ENCODE measurements at regions not wholly inside any gene's neighbourhood (a gene's known extent, or its start where the extent isn't known, plus 50 kb on each side); places are given as distances from the start of the nearest gene placed in this dataset.
A peak's percentile ranks its signal among the peaks of the same experiment; 100 is the strongest.
"Not testable (repeated sequence)": the region's sequence is repeated elsewhere in the genome, so short reads cannot be mapped to it uniquely, and the experiment has no call there.

DNA sequence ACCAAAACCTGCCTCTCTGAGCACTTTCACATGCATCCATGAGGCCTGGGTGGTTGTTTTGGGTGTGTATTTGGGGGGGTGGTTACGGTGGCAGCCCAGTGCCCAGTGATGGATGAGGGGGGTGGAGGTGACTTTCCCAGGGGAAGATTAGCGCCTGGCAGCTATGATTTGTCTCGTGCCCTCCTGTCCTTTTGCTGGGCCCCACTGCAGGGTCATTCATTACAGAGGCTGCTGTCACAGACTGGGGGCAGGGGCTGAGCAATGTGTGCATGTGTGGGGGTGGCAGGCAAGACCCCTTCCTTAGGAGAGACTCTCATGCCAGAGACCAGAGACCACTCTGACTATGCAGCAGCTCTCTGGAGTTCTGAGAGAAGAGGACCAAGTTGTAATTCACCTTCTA, 93.7 kb downstream of the MRM1 start:
- DNase-seq (ENCODE audit: low read depth): no peak

DNA sequence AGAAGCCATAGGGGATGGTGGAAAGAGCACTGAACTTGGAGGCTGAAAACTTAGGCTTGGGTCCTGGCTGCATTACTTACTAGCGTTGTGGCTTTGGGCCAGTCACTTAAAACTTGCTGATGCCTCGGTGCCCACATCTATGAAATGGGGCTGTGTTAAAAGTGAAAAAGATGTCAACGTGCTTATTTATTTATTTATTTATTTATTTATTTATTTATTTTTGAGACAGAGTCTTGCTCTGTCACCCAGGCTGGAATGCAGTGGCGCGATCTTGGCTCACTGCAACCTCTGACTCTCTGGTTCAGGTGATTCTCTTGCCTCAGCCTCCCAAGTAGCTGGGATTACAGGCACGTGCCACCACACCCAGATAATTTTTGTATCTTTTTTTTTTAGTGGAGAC, 94.3 kb downstream of the MRM1 start:
- DNase-seq (ENCODE audit: low read depth): not testable (repeated sequence)

DNA sequence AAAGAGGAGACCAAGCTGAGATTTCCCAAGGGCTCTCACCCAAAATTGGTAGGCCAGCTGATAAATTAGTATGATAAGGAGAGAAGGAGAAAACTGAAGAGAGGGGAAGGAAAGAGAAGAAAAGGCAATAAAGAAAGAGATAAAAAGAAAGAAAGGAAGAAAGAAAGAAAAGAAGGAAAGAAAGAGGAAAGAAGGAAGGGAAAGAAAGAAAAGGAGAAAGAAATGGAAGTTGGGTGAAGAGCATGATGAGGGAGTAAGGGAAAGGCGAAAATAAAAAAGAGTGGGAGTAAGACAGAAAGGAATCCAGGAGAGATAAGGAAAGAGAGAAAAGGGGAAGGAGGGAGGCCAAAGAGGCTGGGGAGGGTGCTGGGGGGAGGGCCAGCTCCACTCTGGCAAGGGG, 95.4 kb downstream of the MRM1 start:
- no peak for DNase-seq (ENCODE audit: low read depth)

GRCh38 chr17:36697903-36698530, 96.6 kb downstream of the MRM1 start:
- DNase-seq (ENCODE audit: low read depth): no peak

DNA sequence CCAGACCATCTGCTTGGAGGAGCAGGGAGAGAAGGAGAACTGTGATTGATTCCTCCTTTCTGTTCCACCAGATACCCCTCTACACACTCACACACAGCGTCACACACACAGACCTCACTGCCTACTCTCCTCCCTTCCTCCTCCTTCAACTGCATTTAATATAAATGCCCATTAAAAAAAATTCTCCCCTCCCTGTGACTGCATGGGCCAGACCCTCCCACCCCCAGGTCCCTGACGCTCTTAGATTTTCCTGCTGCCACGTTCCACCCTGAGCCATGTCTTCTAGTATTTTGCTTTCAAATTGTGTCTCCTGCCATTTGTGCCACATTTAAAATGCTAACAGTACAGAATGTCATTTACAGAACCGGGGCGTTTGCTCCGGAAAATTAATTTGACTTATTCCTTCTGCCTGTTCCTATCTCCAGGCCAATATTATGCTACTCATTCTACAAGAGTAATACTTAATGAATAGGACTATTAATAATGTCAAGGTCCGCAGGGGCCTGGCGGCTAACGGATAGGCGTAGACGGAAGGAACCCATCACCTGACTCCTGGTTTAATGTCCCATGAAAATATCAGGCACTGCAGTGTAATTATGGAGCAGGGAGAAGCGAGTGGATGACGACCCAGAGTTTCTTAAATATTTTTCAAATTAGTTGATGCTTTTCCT, 100.2 kb downstream of the MRM1 start:
- no peak for DNase-seq (ENCODE audit: low read depth)

- no peak for DNase-seq (ENCODE audit: low read depth)
Measured at GRCh38 chr17:36702636-36703035, 101.3 kb downstream of the MRM1 start.

GRCh38 chr17:36703860-36704266, 102.5 kb downstream of the MRM1 start:
- DNase-seq (ENCODE audit: low read depth): peak; percentile 11

DNA sequence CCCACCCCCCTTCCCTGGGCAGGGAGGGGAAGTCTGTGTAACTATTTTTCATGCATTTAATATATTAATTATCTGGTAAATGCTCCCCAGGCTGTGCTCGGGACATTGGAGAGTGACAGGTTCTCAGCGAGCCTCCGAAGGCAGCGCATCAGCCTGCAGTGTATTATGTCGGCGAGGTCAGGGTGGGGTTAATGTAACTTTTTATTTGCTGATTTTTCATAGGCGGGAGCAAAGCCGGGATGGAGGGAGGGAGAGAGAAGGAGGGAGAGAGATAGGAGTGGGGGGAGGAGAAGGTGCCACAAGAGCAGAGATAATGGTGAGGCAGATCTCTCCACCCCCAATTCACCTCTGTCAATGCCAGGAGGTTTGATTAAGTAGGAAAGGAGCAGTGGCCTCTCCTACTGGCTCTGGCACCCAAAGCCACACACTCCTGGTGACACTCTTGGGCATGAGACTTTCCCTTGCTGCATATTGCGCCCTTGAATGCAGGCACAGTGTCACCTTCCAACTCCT, 104.0 kb downstream of the MRM1 start:
- no peak for DNase-seq (ENCODE audit: low read depth)

DNA sequence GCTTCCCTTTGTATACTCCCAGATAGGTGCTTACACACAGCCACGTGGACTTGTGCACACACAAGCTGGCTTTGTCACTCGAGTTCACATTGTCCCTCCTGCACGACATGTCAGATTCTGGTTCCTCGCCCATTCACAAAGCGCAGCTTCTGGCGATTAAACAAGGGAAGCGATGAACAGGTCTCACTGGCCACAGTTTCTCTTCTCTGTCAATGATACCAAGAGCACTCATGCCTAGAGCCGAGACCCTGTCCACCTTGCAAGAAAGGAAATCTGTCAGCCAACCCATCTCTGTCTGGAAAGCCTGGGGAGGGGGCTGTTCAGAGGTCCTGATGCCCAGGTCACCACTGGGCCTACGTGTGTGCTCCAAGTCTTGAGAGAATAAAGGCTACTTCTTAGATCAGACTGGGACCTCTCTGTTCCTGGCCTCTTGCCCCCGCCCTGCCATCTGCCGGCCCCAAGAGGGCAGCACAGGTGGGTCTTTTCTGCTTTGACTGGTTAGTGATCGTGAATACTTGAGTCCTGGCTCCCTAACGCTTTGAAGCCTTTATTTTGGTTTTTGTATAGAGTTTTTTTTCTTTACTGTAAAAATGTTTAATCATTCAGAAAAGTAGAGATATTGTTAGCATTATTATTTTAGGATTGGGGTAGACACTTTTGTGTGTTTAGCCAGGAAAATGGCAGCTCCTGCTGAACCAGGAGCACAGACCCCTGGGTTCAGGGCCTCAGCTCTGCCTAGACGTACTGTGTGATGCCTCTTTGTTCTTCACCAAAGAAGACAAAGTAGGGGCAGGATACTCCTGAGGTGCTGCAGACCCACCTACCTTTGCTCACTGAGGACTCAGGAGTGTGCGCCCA, 104.7 kb downstream of the MRM1 start:
- peak; percentile 36 for DNase-seq (ENCODE audit: low read depth)

- DNase-seq (ENCODE audit: low read depth): peak; percentile 68
Measured at GRCh38 chr17:36707904-36708303, 106.5 kb downstream of the MRM1 start.

- no peak for DNase-seq (ENCODE audit: low read depth)
Measured at GRCh38 chr17:36714789-36715188, 113.4 kb downstream of the MRM1 start.

GRCh38 chr17:36715951-36716350, 114.6 kb downstream of the MRM1 start:
- no peak for DNase-seq (ENCODE audit: low read depth)

DNA sequence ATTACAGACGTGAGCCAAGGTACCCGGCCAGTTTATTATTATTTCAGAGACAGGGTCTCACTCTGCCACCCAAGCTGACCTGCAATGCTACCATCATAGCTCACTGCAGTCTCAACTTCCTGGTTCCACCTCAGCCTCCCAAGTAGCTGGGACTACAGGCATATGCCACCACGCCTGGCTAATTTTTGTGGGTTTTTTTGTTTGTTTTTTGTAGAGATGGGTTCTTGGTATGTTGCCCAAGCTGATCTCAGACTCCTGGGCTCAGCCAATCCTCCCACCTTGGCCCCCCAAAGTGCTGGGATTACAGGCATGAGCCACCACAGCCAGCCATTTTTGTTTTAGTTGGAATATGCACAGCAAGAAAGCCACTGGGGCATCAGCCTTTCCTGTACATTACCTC, 115.7 kb downstream of the MRM1 start:
- DNase-seq (ENCODE audit: low read depth): peak; percentile 16

DNA sequence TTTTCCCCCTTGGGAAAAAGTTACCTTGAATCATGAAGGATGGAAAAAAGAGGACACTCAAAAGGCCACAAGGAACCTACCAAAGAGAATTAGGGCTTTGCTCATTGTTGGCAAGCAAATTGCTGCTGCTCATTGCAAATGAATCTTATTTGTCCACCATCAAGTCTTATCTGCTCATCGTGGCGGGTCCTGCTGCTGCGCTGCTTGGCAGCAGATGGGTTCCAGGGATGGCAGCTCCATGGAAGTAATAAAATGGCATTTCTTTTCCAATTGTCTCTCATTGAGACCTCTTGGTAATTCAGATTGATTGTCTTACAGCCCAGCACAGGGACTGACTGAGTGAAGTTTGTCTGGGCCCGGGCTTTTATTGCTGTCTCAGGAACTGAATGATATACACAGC, 118.7 kb downstream of the MRM1 start:
- no peak for DNase-seq (ENCODE audit: low read depth)

DNA sequence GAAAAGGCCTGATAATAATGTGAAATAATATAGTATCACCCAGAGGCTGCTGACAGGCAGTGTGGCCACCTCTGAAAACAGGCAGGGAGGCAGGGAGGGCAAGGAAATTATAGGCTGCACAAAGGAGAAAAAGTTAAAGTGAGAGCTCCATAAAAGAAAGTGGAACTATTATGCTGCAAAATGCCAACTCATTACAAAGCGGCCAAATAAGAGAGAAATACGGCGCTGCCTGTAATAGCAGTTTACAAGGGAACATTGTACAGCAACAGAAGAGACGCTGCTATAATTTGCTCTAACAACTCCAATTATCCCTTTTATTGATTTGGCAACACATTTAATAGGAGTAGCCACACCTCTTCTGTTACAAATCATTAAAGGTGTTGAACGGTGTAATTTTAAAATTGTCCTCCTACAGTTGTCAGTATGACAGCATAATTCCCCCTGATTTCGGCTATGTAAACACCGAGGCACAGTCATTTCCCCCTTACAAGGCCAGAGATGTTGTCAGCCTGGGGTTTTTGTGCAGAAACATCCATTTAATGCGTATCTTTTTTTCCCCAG, 120.3 kb downstream of the MRM1 start:
- no peak for DNase-seq (ENCODE audit: low read depth)

DNA sequence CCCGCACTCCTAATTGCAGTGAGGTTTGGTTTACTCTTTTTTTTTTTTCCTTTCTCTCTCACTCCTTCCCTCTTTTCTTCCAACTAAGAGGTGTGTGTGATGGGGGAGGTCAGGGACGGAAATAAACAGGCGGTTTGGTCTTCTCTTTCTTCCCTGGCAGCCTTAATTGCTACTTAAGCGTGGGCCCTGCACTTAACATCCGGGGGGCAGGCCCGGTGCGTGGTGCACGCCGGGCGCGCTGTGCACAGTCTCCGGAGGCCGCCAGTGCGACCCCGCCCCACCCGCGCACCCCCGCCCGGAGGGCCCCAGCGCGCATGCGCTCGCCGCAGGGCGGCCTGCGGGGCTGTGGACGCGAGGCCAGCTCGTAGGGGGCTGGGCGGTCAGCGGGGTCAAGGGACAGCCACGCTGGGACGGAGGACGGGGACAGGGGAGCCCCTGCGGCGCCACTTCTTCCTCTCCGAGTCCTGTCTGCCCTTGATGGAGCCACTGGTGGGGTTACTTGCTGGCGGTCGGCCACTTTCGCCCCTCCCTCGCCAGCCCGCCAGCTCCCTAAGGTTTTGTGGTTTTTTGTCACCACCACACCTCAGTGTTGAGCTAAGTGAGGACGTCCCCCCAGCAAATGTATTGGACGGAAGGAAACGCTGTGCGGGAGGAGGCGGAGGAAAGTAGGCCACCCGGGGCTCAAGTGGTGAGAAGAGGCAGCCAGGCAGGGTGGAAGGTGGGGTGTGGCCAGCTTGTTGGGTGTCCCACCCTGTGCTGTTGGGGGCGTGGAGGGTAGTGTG, 120.9 kb downstream of the MRM1 start:
- DNase-seq (ENCODE audit: low read depth): no peak

DNA sequence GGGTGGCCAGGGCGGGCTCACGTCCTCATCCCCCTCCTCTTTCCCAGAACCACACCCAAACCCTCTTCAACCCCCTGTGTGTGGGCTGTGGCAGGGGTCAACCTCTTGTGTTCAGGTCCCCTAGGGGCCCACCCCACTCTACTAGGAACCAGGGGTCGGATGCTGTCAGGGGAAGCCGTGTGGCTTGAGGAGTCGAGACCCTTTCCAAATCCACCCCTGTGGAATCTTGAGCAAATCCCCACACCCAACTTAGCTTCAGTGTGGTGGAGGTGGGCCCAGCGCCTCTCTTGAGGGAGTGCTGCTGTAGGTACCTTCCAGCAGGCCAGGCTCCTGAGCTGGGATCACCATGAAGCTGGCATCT, 121.5 kb downstream of the MRM1 start:
- no peak for DNase-seq (ENCODE audit: low read depth)

DNA sequence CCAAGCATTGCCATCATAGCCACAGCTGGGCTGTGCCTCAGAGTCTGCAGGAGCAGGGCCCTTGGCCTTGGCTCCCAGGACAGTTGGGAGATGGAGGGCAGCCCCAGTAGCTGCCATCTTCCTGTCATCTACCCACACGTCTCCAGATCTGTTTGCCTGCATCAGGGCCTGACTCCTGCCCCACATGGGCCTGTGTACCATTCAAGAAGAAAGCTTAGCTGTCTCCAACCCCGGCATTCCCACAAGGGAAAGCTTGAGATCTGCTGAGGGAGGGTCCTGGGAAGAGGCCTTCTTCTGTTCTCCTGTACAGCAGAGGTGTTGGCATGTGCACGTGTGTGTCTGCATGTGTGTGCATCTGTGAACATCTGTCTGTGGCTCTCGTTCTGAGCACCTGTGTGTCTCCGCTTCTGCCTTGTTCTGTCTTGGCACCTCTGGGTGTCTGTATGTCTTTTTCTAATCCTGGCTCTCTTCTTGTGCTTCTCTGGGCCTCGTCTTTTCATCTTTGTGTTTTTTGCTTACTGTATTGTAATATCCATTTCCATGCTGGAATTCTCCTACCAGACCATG, 122.2 kb downstream of the MRM1 start:
- no peak for DNase-seq (ENCODE audit: low read depth)

GRCh38 chr17:36726199-36726598, 124.8 kb downstream of the MRM1 start:
- no peak for DNase-seq (ENCODE audit: low read depth)

DNA sequence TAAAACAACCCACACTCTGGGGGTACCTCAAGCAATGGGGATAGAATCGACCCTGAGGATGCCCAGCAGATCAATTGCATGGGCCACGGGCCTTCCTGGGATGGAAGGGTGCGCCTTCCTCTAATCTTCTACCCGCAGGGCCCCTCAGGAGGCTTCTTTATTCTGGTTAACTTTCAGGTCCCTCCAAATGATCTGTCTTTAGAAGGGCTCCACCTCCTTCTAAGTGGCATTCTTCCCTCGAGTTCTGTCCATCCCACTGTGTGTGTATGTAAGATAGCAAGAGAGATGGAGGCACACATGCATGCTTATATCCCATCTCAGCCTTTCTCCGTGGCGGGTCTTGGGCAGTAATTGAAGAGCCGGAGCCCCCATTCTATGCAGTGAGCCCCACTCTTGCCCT, 125.7 kb downstream of the MRM1 start:
- DNase-seq (ENCODE audit: low read depth): no peak

GRCh38 chr17:36727577-36727976, 126.2 kb downstream of the MRM1 start:
- no peak for DNase-seq (ENCODE audit: low read depth)
